ENCODE measurements at regions not wholly inside any gene's neighbourhood (a gene's known extent, or its start where the extent isn't known, plus 50 kb on each side); places are given as distances from the start of the nearest gene placed in this dataset.

DNA sequence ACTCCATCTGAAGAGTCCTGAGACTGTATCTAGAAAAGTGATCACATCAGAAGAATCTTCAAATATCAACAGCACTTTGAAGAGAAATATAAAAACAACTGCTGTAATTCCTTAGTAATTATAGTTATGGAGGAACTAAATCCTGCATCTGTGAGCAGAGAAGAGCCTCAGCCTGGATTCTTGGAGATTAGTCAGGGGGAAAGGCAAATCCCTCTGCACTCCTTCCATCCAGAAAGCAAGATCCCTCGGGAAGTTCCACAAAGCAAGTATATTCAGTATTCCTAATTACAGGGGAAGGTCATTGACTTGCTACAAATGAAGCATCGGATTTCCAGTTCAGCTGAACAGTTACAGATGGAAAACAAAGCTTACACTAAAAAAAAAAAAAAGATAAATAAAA, 256.6 kb upstream of the IPO5 start:
- TF ChIP-seq POLR2A (IDR thresholded peaks at IDR 0.05; ENCODE audit: low read length) (no peak), EHF (CRISPR knock-in tag; IDR thresholded peaks at IDR 0.05) (no peak), HOXA7 (CRISPR knock-in tag; IDR thresholded peaks at IDR 0.05) (no peak), EP300 (IDR thresholded peaks at IDR 0.05) (no peak), RAD21 (conservative IDR thresholded peaks at IDR 0.05 in 1 of 2, IDR thresholded peaks at IDR 0.05 in 1 of 2) (no peak), MYC (IDR thresholded peaks at IDR 0.05; ENCODE audit: borderline replicate concordance, low read length) (no peak), HDAC2 (IDR thresholded peaks at IDR 0.05) (no peak), SREBF2 (IDR thresholded peaks at IDR 0.05) (no peak), USF2 (IDR thresholded peaks at IDR 0.05) (no peak)
- TF ChIP-seq, protein P1, sequence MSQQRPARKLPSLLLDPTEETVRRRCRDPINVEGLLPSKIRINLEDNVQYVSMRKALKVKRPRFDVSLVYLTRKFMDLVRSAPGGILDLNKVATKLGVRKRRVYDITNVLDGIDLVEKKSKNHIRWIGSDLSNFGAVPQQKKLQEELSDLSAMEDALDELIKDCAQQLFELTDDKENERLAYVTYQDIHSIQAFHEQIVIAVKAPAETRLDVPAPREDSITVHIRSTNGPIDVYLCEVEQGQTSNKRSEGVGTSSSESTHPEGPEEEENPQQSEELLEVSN (IDR thresholded peaks at IDR 0.05; ENCODE audit: borderline replicate concordance, low read depth) = no peak
- TF ChIP-seq, protein P2, sequence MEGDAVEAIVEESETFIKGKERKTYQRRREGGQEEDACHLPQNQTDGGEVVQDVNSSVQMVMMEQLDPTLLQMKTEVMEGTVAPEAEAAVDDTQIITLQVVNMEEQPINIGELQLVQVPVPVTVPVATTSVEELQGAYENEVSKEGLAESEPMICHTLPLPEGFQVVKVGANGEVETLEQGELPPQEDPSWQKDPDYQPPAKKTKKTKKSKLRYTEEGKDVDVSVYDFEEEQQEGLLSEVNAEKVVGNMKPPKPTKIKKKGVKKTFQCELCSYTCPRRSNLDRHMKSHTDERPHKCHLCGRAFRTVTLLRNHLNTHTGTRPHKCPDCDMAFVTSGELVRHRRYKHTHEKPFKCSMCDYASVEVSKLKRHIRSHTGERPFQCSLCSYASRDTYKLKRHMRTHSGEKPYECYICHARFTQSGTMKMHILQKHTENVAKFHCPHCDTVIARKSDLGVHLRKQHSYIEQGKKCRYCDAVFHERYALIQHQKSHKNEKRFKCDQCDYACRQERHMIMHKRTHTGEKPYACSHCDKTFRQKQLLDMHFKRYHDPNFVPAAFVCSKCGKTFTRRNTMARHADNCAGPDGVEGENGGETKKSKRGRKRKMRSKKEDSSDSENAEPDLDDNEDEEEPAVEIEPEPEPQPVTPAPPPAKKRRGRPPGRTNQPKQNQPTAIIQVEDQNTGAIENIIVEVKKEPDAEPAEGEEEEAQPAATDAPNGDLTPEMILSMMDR (IDR thresholded peaks at IDR 0.05) = no peak

Data from A549 (cell line).